HK-2 (cell line): ENCODE measurements at regions not wholly inside any gene's neighbourhood (a gene's known extent, or its start where the extent isn't known, plus 50 kb on each side); places are given as distances from the start of the nearest gene placed in this dataset.

Experiments used
- DNase-seq: peaks from one replicate; pipeline ENCODE4 v3.0.0-alpha.2; 2018; ENCODE audit not compliant: unreplicated experiment

DNA sequence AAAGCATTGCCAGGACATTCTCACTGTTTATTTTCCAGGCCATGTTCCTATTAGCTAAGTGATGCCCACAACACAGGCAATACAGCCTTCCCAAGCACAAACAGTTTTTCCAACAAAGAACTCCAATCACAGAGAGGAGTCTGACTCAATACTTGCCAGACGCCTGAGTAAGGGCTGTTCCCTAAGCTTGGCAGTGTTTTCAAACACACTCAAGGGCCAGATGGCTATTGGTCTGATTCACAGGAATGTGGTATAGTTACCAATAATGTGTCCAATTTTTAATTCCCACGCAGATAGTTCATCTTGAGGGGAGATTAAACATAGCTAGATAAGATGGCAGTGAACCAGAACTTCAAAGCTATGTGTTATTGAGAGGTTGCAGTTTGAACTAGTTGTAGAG is 381.0 kb downstream of the SNAPC1 start:
- DNase-seq: no peak

DNA sequence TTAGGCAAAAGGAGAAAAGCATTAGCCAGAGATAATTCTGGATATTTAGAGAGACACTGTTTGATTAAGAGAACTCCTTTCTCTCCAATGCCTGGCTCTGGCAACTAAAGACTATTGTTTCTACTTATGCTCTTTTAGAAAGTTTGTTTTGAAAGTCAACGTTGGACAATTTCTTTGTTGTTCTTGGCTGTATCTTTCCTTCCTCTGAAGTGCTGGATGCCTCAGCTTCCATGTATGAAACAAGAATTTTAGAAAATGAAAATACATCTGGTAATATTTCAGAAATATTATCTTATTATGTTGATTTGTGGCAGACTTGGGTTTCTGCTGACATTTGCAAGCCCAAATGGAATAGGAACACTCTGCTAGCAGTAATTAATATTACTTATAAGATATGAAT is 382.6 kb downstream of the SNAPC1 start:
- DNase-seq: no peak

DNA sequence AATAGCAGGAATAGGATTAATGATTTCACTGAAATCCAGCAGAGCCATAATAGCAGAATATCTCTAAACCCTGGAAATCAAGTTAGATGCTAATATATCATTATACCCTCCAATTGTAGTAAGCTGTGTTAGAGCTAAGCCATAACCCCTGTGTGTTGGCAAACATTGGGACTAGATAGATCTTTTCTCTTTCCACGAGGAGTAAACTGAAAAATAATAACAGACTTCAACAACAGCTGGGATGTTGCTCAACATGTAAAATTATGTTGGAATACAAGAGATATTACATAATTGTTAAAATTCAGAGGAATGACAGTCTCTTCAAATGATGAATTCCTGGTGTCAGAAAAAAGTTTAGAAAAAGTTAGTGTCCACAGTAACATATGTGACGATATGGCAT is 383.8 kb downstream of the SNAPC1 start:
- DNase-seq: no peak

- DNase-seq: no peak
These were observed 393.8 kb downstream of the SNAPC1 start for GRCh38 chr14:62156052-62156451.

GRCh38 chr14:62158779-62159178 is 396.6 kb downstream of the SNAPC1 start:
- DNase-seq: no peak

DNA sequence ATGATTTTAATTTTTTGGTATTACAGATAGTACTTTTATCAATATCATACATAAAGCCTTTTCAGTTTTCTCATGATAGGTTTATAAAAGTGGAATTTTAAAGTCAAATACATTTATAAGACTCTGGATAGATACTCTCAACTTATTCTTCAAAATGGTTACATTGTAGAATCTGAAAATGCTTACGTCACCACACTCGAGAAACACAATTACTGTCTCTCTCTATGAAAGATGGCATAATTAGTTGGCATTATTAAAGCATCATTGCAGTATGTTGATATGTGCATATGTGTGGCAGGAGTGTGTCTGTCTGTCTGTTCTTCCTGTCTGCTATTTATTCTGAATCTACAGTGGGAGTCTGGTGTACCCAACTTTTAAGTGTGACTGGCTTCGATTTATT is 397.1 kb downstream of the SNAPC1 start:
- DNase-seq: no peak

GRCh38 chr14:62162998-62163589 is 400.9 kb downstream of the SNAPC1 start:
- DNase-seq: peak; percentile 4

DNA sequence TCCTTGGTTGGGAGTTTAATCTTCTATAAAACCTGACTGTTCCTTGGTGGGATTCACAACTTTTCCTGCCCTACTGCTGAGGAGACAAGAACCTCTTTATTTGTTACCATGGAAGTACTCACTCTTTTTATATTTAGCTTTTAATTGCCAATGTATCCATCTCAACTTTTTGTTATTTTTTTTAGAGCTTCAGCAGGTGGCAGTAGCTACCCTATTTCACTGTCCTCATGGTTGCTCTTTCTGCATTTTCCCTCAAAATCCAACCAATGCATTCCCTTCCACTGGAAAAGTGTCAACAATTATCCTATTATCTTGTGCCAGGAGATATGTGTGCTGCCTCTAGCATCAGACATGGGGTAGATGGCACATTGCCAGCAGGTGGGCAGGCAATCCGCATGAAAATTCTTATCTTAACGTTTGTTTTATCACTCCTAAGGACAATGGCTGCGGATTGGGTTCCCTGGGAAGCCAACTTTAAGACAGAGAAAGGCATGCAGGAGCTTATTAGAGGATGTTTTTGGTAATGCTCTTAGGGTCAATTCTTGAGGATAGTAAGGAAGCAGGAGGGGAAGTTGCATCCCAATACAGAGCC is 406.4 kb downstream of the SNAPC1 start:
- DNase-seq: no peak

DNA sequence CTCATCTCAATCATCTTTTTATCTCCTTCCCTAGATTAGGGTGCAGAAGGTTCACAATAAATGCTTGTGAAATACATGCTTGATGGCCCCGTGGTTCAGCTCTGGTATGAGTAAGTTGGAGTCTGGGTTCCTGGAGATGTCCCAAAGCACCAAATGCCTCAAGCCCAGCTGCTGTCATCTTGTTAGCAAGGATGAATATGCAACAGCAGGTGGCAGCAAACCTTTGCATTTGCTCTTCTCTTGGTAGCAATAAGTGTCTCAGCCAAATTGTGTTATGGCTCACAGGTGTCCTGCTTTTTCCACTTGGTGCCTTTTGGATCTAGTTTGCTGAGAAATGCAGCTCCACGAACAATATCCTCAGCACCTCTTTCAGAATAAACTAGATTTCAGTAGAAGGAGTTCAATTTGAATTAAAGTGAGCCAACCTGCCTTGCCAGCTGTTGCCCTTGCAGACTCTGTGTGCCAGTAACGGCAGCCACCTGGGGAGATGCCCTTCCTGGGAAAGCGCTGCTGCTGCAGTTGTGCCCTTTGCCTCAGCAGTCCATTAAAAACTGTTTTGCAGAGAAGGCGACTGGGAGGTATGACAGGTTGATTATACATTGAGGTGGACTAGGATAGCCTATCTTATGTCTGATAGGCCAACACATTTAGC is 417.3 kb downstream of the SNAPC1 start:
- DNase-seq: peak; percentile 34

- no peak for DNase-seq
These were observed 419.4 kb downstream of the SNAPC1 start for GRCh38 chr14:62181591-62181990.

GRCh38 chr14:62185078-62185477 is 422.9 kb downstream of the SNAPC1 start:
- no peak for DNase-seq

GRCh38 chr14:62187265-62187664 is 425.0 kb downstream of the SNAPC1 start:
- no peak for DNase-seq

DNA sequence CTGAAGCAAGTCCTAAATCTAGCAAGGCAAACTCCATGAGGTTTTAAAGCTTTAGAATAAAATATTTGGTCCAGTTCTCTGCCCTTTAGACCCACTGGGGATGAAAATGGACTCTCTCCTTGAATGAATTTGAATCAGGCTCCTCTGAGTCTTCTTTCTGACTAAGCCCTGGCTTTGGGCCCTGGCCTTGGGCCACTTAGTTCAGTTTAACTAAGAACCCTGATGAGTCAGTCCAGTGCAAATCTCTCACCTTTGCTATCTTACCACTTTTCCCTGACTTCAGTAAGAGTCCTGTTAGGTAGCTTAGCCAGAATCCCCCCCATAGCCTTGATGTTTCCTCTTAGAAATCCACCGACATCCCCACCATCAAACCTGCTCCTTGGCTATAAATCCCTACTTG is 427.5 kb downstream of the SNAPC1 start:
- no peak for DNase-seq

GRCh38 chr14:62206456-62206855 is 444.2 kb downstream of the SNAPC1 start:
- no peak for DNase-seq

- DNase-seq: no peak
These were observed 447.2 kb downstream of the SNAPC1 start for GRCh38 chr14:62209287-62209899.

- no peak for DNase-seq
These were observed 451.3 kb downstream of the SNAPC1 start for GRCh38 chr14:62213516-62213915.

DNA sequence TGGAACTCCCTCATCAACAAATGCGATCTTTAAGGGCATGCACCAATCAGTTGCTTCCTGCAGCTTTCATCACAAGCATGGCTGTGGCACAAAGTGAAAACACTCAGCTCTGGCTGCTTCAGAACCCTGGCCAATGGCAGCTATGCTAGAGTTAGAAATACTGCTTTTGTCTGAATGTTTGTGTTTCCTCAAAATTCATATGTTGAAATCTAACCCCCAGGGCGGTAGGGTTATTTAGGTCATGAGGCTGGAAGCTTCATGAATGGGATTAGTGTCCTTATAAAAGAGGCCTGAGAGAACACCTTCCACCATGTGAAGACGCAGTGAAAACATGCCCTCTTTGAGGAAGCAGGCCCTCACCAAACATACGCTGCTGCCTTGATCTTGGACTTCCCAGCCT is 453.9 kb downstream of the SNAPC1 start:
- DNase-seq: no peak

GRCh38 chr14:62234849-62235248 is 472.6 kb downstream of the SNAPC1 start:
- no peak for DNase-seq

GRCh38 chr14:62244221-62244620 is 482.0 kb downstream of the SNAPC1 start:
- DNase-seq: no peak

- no peak for DNase-seq
These were observed 485.0 kb downstream of the SNAPC1 start for GRCh38 chr14:62247266-62247665.

- no peak for DNase-seq
These were observed 489.0 kb downstream of the SNAPC1 start for GRCh38 chr14:62251237-62251636.

DNA sequence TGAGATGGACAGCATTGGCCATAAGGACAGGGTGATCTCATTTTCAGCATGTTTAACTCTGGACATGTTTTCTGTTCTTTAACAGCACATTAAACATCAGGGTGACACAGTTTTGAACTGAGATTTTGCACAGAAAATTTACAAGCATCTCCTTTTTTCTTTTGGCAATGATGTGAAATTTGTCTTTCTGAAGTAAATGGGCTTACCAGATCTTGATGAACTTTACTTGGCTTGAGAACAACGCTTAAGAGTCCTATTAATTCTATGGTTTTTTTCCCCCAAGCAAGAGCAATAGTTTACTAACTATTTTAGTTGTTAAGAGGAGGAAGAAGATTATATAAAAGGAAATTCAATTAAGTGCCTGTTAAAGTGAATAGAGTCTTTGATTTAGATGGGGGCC is 491.0 kb downstream of the SNAPC1 start:
- DNase-seq: no peak

DNA sequence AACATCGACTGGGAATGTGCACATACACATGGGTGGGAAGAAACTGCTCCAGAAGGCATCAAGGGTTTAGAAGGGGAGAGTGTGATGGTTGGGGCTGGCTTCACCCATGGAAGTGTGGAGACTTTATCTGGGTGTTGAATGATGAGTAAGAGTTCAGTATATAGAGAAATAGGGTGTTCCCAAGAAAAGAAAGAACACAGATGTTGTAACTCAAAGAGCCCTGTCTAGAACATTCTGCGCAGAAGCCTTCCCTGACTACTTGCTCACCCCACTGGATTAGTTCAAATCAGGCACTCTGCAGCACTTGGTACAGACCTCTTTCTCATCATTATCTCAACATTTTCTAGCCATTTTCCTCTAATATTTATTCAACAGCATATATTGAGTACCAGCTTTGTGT is 491.7 kb downstream of the SNAPC1 start:
- no peak for DNase-seq
